ENCODE measurements at regions not wholly inside any gene's neighbourhood (a gene's known extent, or its start where the extent isn't known, plus 50 kb on each side); places are given as distances from the start of the nearest gene placed in this dataset.

- Mint-ChIP-seq H3K4me1 (ENCODE audit: low read depth, unreplicated experiment) (peaks cover 23% of the 10 kb centered on the region), H3K4me3 (ENCODE audit: unreplicated experiment) (peak overlapping the region; percentile 8), H3K36me3 (ENCODE audit: insufficient read depth, unreplicated experiment) (peaks cover 19% of the 10 kb centered on the region), H3K27me3 (ENCODE audit: insufficient read depth, unreplicated experiment) (no peaks in the 10 kb centered on the region), H3K27ac (ENCODE audit: unreplicated experiment) (peak overlapping the region; percentile 88), H3K9me3 (ENCODE audit: unreplicated experiment) (peaks cover 18% of the 10 kb centered on the region)
- ChIA-PET POLR2A (no interaction called here), CTCF (interaction anchor here (1.1 kb wide), 1 partner anchor 37 kb away, joined by 3 read pairs; no protein-coding TSS in a partner anchor)
- DNase-seq, result peak; percentile 66
- Histone ChIP-seq H3K9me3 (no peaks in the 10 kb centered on the region), H3K36me3 (ENCODE audit: control insufficient read depth, insufficient read depth, low read length) (0 out of 2 replicates have a peak, but pooled peaks cover 2% of the 10 kb centered on the region), H3K4me3 (ENCODE audit: low read depth, low read length) (no peak overlapping the region), H3K4me1 (peaks cover 21% of the 10 kb centered on the region), H3K27me3 (replicated peaks; ENCODE audit: control insufficient read depth, insufficient read depth, low read length) (no peaks in the 10 kb centered on the region)
- no peak for TF ChIP-seq CTCF (IDR thresholded peaks at IDR 0.05; ENCODE audit: insufficient read depth in 1 of 2, low read depth in 1 of 2, low read length in 1 of 2, severe bottlenecking in 1 of 2, unreplicated experiment in 1 of 2)
- no TSS peak for BruUV-seq (replicated peaks)
- intact Hi-C loops (cut with micrococcal nuclease; ENCODE audit: unreplicated experiment), result loop anchor here (1.0 kb wide), 1 partner anchor 17 kb away; no protein-coding TSS in a partner anchor
Observed at GRCh38 chr17:72502371-72503341, 381.8 kb downstream of the SOX9 start.

- Mint-ChIP-seq H3K27me3 (ENCODE audit: insufficient read depth, unreplicated experiment) (no peaks in the 10 kb centered on the region), H3K36me3 (ENCODE audit: insufficient read depth, unreplicated experiment) (peaks cover 19% of the 10 kb centered on the region), H3K27ac (ENCODE audit: unreplicated experiment) (peak overlapping the region; percentile 88), H3K4me3 (ENCODE audit: unreplicated experiment) (no peak overlapping the region), H3K9me3 (ENCODE audit: unreplicated experiment) (peaks cover 18% of the 10 kb centered on the region), H3K4me1 (ENCODE audit: low read depth, unreplicated experiment) (peaks cover 23% of the 10 kb centered on the region)
- Histone ChIP-seq H3K4me1 (peaks cover 21% of the 10 kb centered on the region), H3K27me3 (replicated peaks; ENCODE audit: control insufficient read depth, insufficient read depth, low read length) (no peaks in the 10 kb centered on the region), H3K36me3 (ENCODE audit: control insufficient read depth, insufficient read depth, low read length) (0 out of 2 replicates have a peak, but pooled peaks cover 2% of the 10 kb centered on the region), H3K9me3 (no peaks in the 10 kb centered on the region), H3K4me3 (ENCODE audit: low read depth, low read length) (no peak overlapping the region)
- CTCF ChIA-PET, result no interaction called here
- TF ChIP-seq CTCF (IDR thresholded peaks at IDR 0.05; ENCODE audit: insufficient read depth in 1 of 2, low read depth in 1 of 2, low read length in 1 of 2, severe bottlenecking in 1 of 2, unreplicated experiment in 1 of 2), result no peak
- intact Hi-C loops (cut with micrococcal nuclease; ENCODE audit: unreplicated experiment), result no loop called here
- POLR2A ChIA-PET, result no interaction called here
- no TSS peak for BruUV-seq (replicated peaks)
- DNase-seq, result no peak
Observed at GRCh38 chr17:72503556-72503955, 382.7 kb downstream of the SOX9 start.

- Histone ChIP-seq H3K9me3 (no peaks in the 10 kb centered on the region), H3K4me1 (peaks cover 21% of the 10 kb centered on the region), H3K4me3 (ENCODE audit: low read depth, low read length) (no peak overlapping the region), H3K36me3 (ENCODE audit: control insufficient read depth, insufficient read depth, low read length) (0 out of 2 replicates have a peak, but pooled peaks cover 2% of the 10 kb centered on the region), H3K27me3 (replicated peaks; ENCODE audit: control insufficient read depth, insufficient read depth, low read length) (no peaks in the 10 kb centered on the region)
- TF ChIP-seq CTCF (IDR thresholded peaks at IDR 0.05; ENCODE audit: insufficient read depth in 1 of 2, low read depth in 1 of 2, low read length in 1 of 2, severe bottlenecking in 1 of 2, unreplicated experiment in 1 of 2), result no peak
- no peak overlapping the region for H3K4me3 Mint-ChIP-seq (ENCODE audit: unreplicated experiment)
- BruUV-seq (replicated peaks), result no TSS peak
- intact Hi-C loops (cut with micrococcal nuclease; ENCODE audit: unreplicated experiment), result no loop called here
- peaks cover 23% of the 10 kb centered on the region for H3K4me1 Mint-ChIP-seq (ENCODE audit: low read depth, unreplicated experiment)
- no peaks in the 10 kb centered on the region for H3K27me3 Mint-ChIP-seq (ENCODE audit: insufficient read depth, unreplicated experiment)
- ChIA-PET POLR2A (interaction anchor here (0.7 kb wide), 1 partner anchor 796 kb away, joined by 8 read pairs; no protein-coding TSS in a partner anchor), CTCF (no interaction called here)
- peaks cover 17% of the 10 kb centered on the region for H3K9me3 Mint-ChIP-seq (ENCODE audit: unreplicated experiment)
- H3K27ac Mint-ChIP-seq (ENCODE audit: unreplicated experiment), result peak overlapping the region; percentile 22
- DNase-seq, result no peak
- peaks cover 22% of the 10 kb centered on the region for H3K36me3 Mint-ChIP-seq (ENCODE audit: insufficient read depth, unreplicated experiment)
Observed at GRCh38 chr17:72504783-72505182, 384.0 kb downstream of the SOX9 start.

Measured in Caco-2 (cell line).